GM12873 (cell line): ENCODE measurements at regions not wholly inside any gene's neighbourhood (a gene's known extent, or its start where the extent isn't known, plus 50 kb on each side); places are given as distances from the start of the nearest gene placed in this dataset.

Experiments
- CTCF ChIP-seq: IDR thresholded peaks from 2 replicates; pipeline ENCODE4 v1.5.1; 2012; ENCODE audit warnings: low read depth, mild to moderate bottlenecking, moderate library complexity, low read length, control low read depth; ENCODE audit not compliant: insufficient read depth; ENCODE audit errors: missing control alignments

- TF ChIP-seq CTCF, result no peak
Observed at GRCh38 chr12:92552412-92553108, 150.2 kb upstream of the PLEKHG7 start.

DNA sequence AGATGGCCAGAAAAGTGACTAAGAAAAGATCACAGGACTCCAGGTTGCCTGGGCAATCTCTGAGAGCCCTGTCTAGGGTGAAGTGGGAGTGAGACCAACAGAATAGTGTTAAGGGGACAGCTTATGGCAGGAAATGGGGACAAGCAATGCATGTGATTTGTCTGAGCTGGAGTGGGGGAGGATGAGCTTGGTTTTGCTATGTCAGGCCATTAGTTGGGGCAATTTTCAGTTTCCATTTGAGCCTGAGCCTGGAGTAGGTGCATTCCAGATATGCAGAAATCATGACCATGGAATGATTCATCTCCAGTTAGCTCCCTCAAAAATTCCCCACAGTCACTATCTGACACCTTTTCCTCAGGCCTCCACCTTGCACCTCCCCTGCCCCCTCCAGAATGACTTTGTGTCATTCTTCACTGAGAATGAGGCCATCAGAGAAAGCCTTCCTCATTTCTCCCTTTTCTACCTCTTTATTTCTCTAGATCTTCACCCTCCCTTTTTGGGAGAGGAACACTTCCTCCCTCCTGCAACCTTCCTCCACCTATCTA, 150.9 kb upstream of the PLEKHG7 start:
- TF ChIP-seq CTCF, result no peak

GRCh38 chr12:92551210-92551609, 151.6 kb upstream of the PLEKHG7 start:
- TF ChIP-seq CTCF, result no peak

DNA sequence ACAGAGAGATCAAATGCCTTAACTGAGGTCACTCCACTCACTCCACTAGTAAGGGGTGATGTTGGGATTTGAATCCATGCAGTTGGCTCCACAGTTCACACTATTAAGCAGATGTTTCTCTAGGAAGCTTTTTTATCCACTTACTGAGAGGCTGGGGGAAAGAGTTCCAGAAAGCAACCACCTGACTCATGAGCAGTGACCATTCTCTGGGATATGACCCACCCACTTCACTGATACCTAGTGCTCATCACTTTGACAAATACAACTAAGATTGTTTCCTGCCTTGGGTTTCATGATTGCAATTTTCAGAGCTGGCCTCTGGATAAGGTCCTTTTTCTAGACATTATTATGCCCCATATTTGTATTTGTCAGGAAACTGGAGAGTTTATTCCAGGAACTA, 152.1 kb upstream of the PLEKHG7 start:
- no peak for TF ChIP-seq CTCF

DNA sequence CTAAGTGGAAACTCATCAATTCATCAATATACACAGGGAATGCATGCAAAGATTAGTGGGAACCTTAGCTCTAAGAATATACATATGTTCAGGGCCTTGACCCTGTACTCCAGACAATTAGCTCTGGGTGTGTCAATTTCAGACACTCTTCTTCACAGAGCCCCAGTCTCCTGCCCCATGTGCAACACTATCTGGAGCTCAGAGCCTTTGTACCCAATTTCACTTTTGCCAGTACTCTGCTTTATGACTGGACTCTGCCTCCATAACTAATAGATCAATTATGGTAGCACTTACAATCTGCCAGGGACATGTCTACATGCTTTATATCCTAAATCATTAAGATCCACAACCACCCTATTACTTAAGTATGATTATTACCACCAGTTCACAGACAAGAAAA, 152.5 kb upstream of the PLEKHG7 start:
- no peak for TF ChIP-seq CTCF

GRCh38 chr12:92549516-92549915, 153.3 kb upstream of the PLEKHG7 start:
- TF ChIP-seq CTCF, result no peak

DNA sequence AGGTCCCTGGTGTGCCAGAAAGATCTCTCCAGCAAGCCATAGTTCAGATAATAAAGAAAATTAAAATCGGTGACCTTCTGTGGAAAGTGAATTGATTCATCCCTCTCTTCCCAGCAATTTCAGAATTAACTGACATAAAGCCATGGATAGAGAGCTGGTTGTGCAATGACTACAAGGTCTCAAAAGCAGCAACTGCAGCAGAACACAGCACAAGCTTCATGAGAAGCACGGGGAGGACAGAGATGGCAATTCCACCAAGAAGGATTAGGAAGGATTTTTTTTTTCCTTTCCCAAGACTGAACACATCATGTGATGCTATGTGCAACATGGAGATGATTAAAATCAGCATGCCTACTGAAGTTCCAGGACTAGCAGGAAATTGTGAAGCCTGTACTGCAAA, 154.9 kb upstream of the PLEKHG7 start:
- no peak for TF ChIP-seq CTCF
